Sciatic nerve (tissue), 2 donors: ENCODE measurements at regions not wholly inside any gene's neighbourhood (a gene's known extent, or its start where the extent isn't known, plus 50 kb on each side); places are given as distances from the start of the nearest gene placed in this dataset.

Source experiments
- ATAC-seq: fragments of 200-7000 bp; cut with Tn5 transposase; one replicate; pipeline ENCODE4 v1.9.1; 2020; ENCODE audit warnings: mild to moderate bottlenecking, moderate library complexity
- DNase-seq: peaks from one replicate; pipeline ENCODE4 v3.0.0-alpha.2; 2020; ENCODE audit warnings: low spot score
- intact Hi-C: fragments of 100-400 bp; cut with DNase I; formaldehyde crosslinking; loops from one replicate; pipeline ENCODE4 v1.14.2; 2022
- donor health status: DM: no; HTN: no; CAD: no.
- donor health status: DM: no; HTN: no; CAD: no.

GRCh38 chrX:42725196-42725595 is 52.8 kb downstream of the PPP1R2C start:
- intact Hi-C loops: no loop called here
- DNase-seq: no peak
- ATAC-seq: no peak

GRCh38 chrX:42720209-42720608 is 57.8 kb downstream of the PPP1R2C start:
- DNase-seq (no peak), ATAC-seq (no peak)
- intact Hi-C loops: no loop called here

DNA sequence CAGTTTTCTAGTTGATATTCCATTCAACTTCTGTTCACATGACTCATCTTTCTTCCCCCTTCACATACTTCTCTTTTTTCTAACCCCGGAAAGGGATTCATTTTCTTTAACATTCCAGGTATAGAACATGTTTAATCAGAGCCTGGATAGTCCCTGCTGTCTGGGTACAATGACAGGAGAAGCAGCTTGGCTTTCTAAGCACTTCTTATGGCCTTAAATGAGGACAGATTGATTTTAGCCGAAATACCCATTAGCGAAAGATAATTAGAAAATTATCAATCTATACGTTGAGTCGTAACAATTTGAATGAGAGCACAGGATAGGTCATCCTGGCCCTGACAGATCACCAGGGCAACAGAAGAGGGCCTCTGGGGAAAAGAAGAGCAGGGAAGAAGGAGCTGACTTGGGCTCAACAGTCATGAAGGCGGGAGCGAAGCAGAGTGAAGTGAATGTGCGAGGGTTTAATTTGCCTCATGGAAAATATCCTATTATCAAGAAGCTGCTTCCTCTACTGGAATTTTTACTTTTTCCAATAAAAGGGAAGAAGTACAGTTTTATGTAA is 62.2 kb downstream of the PPP1R2C start:
- DNase-seq (no peak), ATAC-seq (no peak)
- intact Hi-C loops: no loop called here

- ATAC-seq: peak; percentile 64
- intact Hi-C loops: no loop called here
- DNase-seq: peak; percentile 57
These were observed 62.8 kb downstream of the PPP1R2C start for GRCh38 chrX:42714981-42715700.

DNA sequence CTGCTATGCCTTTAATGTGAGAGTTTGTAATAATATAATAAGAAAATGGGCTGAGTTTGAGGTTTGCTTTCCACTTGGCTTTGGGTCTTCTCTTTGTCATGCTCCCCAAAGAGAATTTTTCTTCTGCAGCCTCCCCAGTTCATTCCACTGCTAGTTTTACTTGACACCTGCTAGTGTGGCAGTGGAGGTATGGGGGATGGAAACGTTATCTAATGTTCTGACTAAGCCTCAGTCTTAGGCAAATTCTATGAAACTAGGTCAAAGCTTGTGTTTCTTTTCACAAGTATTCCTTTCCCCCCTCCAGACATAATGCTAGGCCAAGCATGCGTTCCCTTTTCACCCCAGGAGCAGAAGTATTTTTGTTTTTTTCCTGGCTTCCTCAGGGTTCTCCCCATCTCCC is 67.5 kb downstream of the PPP1R2C start:
- ATAC-seq (no peak), DNase-seq (no peak)
- intact Hi-C loops: no loop called here

GRCh38 chrX:42708222-42708621 is 69.7 kb downstream of the PPP1R2C start:
- no peak for DNase-seq
- intact Hi-C loops: no loop called here
- ATAC-seq: peak; percentile 59

GRCh38 chrX:42707742-42708141 is 70.2 kb downstream of the PPP1R2C start:
- DNase-seq: no peak
- intact Hi-C loops: no loop called here
- ATAC-seq: no peak

DNA sequence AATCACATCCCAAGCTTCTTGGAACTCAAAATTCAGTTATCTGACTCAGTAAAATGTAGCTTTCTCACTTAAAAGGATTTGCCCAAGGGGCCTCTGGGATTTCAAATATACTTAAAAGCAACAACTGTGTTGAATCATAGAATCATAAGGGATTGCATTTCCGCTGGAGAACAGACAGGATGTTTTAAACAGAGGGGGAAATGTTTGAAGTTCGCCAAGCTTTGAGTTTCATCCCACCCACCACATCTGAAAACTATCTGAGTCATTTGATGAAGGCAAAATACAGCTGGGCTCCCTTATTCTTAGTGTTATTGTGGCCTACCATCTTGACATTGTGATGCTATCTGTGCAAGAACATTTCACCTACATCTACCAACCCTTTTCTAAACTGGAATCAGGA is 73.5 kb downstream of the PPP1R2C start:
- DNase-seq (no peak), ATAC-seq (no peak)
- intact Hi-C loops: no loop called here

GRCh38 chrX:42697544-42697943 is 80.4 kb downstream of the PPP1R2C start:
- intact Hi-C loops: no loop called here
- ATAC-seq (no peak), DNase-seq (no peak)

- DNase-seq (no peak), ATAC-seq (no peak)
- intact Hi-C loops: no loop called here
These were observed 81.3 kb downstream of the PPP1R2C start for GRCh38 chrX:42696536-42697124.

DNA sequence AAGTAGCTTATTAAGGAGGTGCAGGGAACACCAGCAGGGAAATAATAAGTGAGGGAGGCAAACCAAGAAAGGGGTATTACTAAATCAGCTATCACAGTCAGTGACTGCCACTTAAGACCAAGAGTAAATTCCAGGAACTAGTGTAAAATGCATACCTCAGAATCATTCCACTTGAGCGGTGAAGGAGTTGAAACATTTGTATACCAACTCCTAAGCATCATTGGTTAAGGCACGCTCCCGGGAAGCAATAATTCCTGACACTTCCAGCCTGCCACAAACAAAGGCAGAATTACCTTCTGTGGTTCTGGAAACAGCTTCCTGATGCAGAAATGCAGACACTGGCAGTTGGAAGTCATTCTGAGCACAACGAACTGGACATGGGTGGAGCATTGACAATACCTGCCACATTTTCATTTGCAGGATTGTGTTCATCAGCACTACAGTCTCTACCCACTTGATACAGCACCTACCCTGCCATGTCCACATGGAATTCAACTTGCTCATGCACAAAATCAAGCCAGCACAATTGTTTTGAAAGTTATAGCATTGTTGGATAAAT is 82.1 kb downstream of the PPP1R2C start:
- no peak for ATAC-seq
- DNase-seq: no peak
- intact Hi-C loops: no loop called here

- intact Hi-C loops: no loop called here
- DNase-seq (no peak), ATAC-seq (no peak)
These were observed 83.6 kb downstream of the PPP1R2C start for GRCh38 chrX:42694260-42694815.

- ATAC-seq (no peak), DNase-seq (no peak)
- intact Hi-C loops: no loop called here
These were observed 86.8 kb downstream of the PPP1R2C start for GRCh38 chrX:42691196-42691595.

- intact Hi-C loops: no loop called here
- ATAC-seq (no peak), DNase-seq (no peak)
These were observed 91.3 kb downstream of the PPP1R2C start for GRCh38 chrX:42686706-42687105.

- no peak for DNase-seq
- no peak for ATAC-seq
- intact Hi-C loops: no loop called here
These were observed 91.7 kb downstream of the PPP1R2C start for GRCh38 chrX:42686296-42686695.

- DNase-seq (no peak), ATAC-seq (no peak)
- intact Hi-C loops: no loop called here
These were observed 93.9 kb downstream of the PPP1R2C start for GRCh38 chrX:42684065-42684464.

- ATAC-seq (peak; percentile 70), DNase-seq (no peak)
- intact Hi-C loops: no loop called here
These were observed 97.3 kb downstream of the PPP1R2C start for GRCh38 chrX:42680666-42681065.

DNA sequence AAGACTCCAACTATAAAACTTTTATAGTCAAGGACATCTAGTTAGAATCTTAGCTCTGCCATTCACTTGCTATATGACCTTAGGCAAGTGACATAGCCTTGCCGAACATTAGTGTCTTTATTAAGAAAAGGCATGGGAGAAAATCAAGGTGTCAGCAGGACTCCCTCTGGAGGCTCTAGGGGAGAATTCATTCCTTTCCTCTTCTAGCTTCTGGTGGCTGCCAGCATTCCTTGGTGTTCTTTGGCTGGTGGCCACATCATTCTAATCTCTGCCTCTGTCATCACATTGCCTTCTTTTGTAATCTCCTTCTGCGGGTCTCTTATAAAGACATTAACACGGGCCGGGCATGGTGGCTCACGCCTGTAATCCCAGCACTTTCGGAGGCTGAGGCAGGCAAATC is 99.8 kb downstream of the PPP1R2C start:
- intact Hi-C loops: no loop called here
- no peak for DNase-seq
- no peak for ATAC-seq

DNA sequence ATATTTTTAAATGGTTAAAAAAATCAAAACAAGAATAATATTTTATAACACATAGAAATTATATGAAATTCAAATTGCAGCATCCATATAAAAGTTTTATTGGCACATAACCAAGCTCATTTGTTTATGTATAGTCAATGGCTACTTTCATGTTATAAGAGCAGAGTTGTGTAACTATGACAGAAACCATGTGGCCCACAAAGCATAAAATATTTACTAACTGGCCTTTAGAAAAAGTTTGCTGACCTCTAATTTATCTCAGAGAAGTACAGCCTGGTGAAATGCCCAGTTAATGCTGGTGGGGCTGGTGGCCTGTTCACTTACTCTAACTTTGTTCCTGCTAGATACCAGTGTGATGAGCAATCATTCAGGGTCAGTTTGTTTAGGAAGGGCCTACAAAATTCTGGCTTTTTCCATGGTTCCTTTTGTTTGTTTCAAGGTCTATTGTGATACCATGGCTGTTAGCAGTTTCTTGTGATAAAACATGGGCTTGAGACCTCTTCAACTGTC is 104.6 kb downstream of the PPP1R2C start:
- DNase-seq (no peak), ATAC-seq (no peak)
- intact Hi-C loops: no loop called here

- intact Hi-C loops: no loop called here
- DNase-seq (no peak), ATAC-seq (no peak)
These were observed 113.3 kb downstream of the PPP1R2C start for GRCh38 chrX:42664680-42665079.
